Globus pallidus (tissue), 1 donor: ENCODE measurements at regions not wholly inside any gene's neighbourhood (a gene's known extent, or its start where the extent isn't known, plus 50 kb on each side); places are given as distances from the start of the nearest gene placed in this dataset.

Source experiments
- DNase-seq: peaks from one replicate; pipeline ENCODE4 v3.0.0-alpha.2; 2015; ENCODE audit warnings: low spot score

DNA sequence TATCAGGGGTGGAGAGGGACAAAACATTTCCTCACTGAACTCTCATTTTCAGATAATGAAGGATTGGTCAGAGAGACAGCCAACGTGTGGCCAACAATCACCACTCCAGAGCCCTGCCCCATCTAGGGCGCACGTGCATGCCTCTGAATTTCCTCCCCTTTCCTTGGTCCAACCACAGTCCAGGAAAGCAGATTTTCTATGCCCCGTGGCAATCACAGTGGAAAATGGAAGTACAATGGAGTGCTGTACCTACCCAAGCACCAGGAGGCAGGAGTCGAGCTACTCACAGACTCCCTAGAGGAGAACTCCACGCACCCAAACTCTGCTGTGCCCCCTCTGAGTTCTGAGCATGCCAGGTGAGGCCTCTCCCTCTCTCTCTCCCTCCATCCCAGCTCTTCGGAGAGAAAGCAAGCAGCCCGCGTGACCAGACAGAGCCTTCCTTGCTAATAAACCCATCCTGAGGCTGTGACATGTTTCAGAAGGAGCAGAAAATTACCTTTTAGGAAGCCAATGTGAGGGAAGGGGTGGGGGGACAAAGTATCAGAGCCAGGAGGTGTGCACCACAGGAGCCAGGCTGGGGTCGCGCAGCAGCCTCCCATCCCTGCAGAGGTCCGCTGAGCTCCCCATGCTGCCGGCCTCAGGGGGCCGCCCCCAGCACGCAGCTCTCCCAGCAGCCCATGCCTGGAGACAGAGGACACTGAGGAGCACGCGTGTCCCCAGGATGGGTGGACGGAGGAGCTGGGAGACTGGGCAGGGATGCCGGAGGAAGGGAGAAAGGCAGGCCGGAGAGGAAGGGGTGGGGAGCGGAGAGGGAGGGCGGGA lies 73.4 kb downstream of the PITPNM2 start:
- DNase-seq: no peak

- DNase-seq: no peak
Measured at GRCh38 chr12:123076604-123077297, 74.1 kb downstream of the PITPNM2 start.

DNA sequence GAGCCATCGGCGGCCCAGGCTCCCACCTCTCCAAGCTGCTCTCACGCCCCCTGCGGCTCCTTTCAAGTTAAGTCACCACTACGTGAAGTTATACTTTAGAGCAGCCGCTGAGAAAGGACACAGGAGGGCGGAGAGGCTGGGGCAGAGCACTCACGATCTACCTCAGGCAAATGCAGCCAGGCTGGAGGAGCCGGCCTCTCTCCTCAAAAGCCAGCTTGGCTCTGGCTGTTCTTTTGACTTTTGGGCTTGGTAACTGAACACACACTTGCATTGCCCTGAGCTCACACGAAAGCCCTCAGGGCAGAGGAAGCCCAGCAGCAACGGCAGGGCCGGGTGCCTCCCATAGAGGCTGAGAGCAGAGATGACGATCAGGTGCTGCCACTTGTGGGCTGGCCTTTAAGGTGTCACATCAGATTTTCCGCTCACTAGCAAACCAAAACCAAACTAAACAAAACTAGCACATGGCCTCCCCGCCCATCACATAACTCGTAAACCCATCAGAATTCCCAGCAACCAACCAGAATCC lies 75.2 kb downstream of the PITPNM2 start:
- DNase-seq: no peak

DNA sequence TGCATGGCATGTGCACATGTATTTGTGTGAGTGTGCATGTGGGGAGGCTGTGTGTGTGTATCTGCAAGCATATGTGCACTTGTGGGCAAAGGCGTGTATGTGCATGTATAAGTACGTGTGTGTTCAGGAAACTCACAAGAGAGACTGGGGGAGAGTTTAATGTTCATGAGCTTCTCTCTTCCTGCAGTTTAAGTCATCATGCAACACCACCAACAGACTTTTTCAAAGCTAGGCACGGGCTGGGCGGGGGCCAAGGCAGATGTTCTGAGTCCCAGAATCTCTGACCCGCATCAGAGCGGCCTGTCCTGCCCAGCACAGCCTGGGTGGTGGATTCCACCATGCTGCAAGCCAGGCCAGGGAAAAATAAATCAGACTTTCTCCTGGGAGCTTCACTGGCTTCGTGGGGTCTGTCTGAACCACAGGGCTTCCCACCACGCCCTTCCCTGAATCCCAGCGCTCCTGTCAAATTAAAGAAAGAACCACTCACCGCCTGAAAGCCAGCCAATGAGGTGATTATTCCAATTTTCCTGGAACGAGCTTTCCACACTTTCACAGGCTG lies 75.7 kb downstream of the PITPNM2 start:
- DNase-seq: no peak

DNA sequence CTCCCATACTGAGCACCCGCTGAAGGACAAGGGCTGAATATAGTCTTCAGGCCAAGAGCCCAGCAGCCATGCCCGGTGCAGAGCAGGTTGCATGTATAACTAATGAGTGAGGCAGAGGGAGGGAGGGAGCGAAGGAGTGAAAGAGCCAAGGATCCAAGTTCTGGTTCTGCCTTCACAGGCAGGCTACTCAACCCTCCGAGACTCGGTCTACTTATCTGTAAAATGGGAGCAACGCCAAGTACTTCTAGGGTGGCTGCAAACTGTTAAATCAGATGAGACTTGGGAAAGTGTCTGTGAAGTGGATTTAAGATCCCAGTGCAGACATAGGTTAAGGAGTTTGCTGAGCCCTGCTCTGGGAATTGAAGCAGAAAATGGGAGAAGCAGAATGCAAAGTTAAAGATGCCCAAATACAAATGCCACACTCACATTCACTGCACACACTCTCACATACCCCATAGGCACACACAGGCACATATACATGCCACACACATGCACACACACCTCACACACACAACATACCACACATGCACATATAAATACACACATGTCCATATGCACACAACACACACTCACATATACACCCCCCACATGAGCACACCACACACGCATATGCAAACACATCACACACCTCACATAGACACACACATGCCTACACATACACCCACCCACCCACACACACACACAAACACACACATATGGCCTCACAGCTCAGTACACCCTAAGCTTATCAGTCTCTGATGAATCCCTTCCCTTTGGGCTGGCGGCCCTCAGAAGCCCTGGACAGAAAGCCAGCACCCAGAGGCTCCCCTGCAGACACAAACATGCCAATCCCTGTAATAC lies 76.7 kb downstream of the PITPNM2 start:
- no peak for DNase-seq

GRCh38 chr12:123073292-123073691 lies 77.6 kb downstream of the PITPNM2 start:
- no peak for DNase-seq

DNA sequence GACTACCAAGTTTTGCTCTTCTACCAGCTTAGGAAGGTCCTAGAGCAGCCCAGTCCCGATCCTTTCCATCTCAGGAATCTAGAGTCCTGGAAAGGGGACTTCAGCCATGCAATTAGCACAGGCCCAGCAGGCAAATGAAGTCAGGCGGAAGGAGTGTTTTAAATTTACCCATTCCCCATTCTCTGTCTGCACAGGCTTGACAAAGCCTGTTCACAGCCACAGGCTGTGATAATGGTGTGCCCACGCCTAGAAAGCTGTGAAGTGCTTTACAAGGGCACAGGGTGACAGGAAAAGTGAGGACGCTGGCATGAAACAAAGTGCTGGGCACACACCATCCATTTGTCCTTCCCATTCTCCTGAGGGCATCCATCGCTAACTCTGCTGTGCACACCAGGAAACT lies 79.0 kb downstream of the PITPNM2 start:
- no peak for DNase-seq

DNA sequence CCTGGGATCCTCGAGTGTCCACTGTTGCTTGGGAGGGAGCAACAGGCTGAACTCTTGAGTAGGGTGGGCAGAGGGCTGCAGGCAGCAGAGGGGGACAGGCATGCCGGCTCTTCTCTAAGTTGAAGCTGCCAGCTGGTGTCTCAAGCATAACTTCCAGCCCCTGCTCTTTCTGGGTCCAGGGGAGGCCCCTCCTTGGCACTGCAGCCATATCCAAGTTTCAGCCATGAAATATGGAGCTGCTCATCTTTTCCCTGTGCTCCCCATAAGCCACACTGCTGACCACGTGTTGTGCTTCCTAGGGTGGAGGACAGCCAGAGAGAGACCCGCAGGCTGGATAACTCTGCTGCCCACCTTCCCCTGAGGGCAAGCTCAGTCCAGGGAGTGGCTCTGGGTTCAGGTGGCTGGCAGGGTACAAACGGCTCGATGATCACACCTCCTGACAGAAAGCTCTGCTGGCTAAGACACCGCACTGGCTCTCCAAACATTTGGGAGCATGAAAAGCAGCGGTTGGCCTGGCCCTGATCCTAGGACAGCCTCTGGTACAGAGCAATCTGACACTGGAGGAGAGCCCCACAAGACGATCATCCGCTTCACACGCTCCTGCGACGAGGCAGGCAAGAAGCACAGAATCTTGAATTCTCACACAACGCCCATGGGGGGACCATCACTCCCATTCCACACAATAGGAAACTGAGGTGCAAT lies 79.6 kb downstream of the PITPNM2 start:
- no peak for DNase-seq

DNA sequence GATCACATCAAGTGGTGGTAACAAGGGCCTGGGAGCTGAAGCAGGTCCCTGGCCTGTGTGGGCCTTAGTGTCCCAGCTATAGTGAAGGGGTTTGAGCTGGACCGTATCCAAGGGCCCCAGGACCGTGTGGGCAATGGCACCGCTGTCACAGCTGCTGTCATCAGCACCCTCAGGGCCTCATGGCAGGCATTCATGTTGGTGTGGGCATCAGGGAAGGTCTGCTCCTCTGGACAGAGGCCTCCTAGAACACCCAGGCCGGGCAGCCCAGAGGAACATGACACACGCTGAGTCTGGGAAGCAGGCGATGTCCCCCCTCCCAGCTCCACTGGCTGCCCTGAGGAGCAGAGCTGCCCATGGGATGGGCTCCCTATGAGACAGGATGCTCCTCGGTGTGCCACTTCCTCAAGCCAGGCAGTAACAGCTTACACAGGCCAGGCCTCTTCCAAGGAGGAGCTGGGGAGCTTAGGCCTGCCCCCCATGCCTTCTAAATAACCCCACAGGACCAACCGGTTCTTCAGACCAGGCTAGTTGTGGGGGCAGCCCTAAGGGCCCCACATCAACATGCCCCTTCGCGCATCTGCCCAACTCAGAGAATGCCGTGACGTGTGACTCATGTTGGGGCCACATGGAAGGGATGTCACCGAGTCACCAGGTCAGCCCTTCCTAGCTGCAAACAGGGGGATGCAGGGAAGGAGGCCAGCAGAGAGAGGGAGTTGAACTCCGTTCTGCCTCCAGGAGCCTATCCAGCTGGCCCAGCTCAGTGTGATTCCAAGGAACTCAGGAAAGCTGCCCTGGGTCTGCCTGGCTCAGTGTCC lies 80.4 kb downstream of the PITPNM2 start:
- DNase-seq: no peak

- no peak for DNase-seq
Measured at GRCh38 chr12:123069436-123070266, 81.2 kb downstream of the PITPNM2 start.

DNA sequence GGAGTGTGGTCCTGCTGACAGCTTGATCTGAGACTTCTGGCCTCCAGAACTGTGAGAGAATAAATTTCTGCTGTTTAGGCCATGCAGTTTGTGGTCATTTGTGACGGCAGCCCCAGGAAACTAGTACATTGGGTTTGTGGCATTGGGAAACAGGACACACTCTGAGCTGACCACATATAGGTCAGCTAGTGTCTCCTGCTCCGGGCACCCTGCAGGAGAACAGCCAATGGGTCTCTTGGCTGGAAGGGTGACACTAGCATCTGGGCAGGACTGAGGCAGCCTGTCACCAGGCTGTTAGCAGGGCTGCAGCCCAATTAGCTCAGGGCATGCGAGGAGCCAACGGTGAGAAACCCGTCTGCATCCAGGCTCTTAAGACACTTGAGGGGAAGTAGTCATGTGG lies 83.2 kb downstream of the PITPNM2 start:
- DNase-seq: no peak

GRCh38 chr12:123066384-123066710 lies 84.5 kb downstream of the PITPNM2 start:
- no peak for DNase-seq

DNA sequence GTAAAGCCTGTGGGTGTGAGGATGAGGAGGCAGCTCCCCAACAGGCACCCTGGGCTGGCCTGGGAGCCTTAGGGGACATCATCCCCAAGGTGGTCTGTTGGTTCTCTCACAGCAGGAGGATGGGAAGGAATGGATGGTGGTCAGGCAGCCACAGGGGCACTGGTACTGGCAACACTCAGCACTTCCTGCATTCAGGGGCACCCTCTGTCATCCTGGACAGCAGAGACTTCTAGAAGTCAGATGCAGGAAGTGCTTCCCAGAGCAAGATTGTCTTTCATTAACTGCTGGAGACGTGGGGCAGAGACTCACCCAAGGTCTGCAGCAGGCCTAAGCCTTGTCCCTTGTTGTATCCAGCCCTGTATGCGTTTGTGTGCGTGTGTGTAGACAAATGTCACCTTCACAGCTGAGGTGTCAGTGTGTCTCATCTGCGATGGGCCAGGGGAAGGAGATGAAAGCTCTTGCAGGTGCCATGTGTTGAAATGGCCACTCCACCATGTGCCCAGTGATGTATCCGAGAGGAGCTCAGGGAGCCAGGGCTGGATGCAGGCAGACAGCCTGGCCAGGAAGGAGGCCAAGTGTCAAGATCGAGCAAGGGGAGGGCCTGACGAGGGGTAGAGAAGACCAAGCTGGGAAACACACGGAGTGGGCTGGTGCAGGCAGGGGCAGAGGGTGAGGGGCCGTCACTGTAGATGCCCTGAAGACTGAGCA lies 85.1 kb downstream of the PITPNM2 start:
- DNase-seq: no peak

- no peak for DNase-seq
Measured at GRCh38 chr12:123064885-123065619, 84.6 kb downstream of the ARL6IP4 start.

DNA sequence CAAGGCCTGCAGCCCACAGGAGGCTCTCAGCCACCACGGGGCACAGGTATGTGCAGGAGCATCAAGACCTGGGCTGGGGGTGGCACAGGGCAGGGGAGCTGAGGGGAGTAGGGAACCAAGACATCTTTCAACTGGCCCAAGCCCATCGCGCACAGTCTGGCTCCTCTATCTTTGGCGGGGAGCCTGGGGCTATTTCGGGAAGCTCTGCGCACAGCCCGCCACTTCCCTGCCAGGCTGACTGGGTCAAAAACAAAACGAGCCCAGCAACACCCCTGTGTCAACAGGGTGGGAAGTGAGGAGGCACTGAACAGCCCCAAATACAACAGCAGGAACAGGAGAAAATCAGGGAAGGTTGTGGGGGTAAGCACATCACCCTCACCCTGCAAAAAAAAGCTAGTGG lies 83.9 kb downstream of the ARL6IP4 start:
- peak; percentile 73 for DNase-seq

- DNase-seq: no peak
Measured at GRCh38 chr12:123063535-123063934, 83.1 kb downstream of the ARL6IP4 start.

GRCh38 chr12:123062681-123063486 lies 82.4 kb downstream of the ARL6IP4 start:
- DNase-seq: no peak
